GM18502 (cell line): ENCODE measurements at regions not wholly inside any gene's neighbourhood (a gene's known extent, or its start where the extent isn't known, plus 50 kb on each side); places are given as distances from the start of the nearest gene placed in this dataset.
"Not testable (repeated sequence)": the region's sequence is repeated elsewhere in the genome, so short reads cannot be mapped to it uniquely, and the experiment has no call there.

Experiments used
- ATAC-seq: cut with Tn5 transposase; IDR thresholded peaks from one replicate; pipeline ENCODE4 v1.9.1; 2021; ENCODE audit warnings: mild to moderate bottlenecking; ENCODE audit not compliant: unreplicated experiment, poor library complexity

- not testable (repeated sequence) for ATAC-seq
These were observed 477.3 kb upstream of the NUDT12 start for GRCh38 chr5:104039871-104040270.

DNA sequence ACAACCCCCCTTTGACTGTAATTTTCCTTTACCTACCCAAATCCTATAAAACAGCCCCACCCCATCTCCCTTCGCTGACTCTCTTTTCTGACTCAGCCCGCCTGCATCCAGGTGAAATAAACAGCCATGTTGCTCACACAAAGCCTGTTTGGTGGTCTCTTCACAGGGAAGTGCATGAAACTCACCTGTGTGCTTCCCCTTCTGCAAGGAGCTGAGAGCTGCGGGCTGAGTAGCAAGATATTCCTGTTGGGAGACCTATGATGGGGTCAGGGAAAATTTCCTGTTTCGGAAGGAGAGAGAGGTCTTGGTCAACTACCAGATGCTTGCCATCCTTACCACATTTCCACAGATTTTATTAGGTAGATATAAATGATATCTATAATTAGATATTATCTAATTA lies 474.5 kb upstream of the NUDT12 start:
- not testable (repeated sequence) for ATAC-seq

DNA sequence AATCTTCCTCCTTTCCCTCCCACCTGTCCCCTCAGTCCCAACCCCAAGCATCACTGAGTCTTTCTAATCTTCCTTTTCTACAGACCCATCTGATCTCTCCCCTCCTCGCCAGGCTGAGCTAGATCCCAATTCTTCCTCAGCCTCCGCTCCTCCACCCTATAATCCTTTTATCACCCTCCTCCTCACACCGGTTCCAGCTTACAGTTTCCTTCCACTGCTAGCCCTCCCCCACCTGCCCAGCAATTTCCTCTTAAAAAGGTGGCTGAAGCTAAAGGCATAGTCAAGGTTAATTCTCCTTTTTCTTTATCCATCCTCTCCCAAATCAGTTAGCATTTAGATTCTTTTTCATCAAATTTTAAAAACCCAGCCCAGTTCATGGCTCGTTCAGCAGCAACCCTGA lies 470.6 kb upstream of the NUDT12 start:
- ATAC-seq, result not testable (repeated sequence)

DNA sequence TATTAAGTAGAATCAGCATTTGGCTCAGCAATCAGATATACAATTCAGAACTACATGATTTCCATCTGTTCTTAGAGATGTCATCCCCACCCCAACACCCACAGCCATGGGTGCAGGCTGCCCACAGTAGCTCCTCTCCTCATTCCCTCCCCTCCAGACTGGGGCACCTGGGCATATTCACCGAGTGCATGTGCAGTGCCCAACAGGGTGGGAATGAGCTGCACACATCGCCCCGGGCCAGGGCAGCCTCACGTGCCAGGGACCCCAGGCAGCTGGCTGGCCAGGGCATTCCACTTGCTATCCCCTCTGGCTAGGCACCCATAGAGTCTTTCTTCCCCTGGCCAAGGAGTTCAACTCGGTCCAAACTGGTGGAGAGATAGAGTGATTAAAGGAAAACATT lies 461.9 kb upstream of the NUDT12 start:
- ATAC-seq, result no peak

DNA sequence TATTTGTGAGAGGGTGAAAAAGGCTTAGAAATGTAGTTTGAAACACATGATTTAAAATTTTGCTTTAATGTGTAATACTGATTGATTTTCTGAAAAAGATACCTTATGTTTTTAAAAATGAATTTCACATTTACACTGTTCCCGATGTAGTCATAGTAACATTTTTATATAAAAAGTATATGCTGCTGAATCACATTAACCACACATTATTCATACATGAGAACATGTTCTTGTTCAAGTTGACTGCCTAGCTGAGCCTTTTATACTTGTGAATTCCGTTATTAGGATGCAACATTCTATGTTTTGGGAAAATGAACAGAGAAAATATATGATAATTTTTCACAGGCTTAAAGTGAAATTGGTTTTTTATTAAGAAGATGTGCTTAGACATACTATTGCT lies 461.1 kb upstream of the NUDT12 start:
- no peak for ATAC-seq

GRCh38 chr5:104019956-104020355 lies 457.4 kb upstream of the NUDT12 start:
- no peak for ATAC-seq

GRCh38 chr5:104018299-104018698 lies 455.7 kb upstream of the NUDT12 start:
- ATAC-seq, result no peak

- ATAC-seq, result no peak
These were observed 454.1 kb upstream of the NUDT12 start for GRCh38 chr5:104016646-104017045.

DNA sequence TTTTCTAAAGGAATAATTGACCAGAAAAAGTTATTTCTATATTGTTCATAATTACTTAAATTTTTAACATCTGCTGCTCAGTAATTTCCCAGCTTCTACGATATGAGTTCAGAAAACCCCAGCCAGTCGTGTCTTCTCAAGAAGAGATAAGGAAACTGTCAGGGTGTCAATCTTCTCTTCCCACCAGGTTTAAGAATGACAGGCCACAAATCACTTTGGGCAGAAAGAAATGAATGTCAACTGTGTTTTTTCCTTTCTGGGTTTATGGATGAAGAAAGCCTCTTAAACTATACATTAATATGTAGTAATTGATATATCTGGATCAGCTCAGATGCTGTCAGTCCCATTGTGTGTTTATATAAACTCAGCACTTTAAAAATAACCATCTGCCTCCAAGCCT lies 453.2 kb upstream of the NUDT12 start:
- ATAC-seq, result no peak

DNA sequence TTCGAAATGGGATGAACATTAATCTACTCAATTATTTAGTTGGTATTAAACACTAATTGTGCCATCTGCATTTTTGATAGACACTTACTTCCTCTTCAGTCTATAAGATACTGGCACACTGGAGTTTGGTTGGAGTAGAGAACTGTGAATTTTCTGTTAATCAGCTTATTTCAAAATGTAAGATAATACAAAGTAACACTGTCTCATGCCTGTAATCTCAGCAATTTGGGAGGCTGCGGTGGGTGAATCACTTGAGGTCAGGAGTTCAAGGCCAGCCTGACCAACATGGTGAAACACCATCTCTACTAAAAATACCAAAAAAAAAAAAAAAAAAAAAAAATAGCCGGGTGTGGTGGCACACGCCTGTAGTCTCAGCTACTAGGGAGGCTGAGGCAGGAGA lies 440.2 kb upstream of the NUDT12 start:
- not testable (repeated sequence) for ATAC-seq

GRCh38 chr5:104001136-104001535 lies 438.5 kb upstream of the NUDT12 start:
- no peak for ATAC-seq

DNA sequence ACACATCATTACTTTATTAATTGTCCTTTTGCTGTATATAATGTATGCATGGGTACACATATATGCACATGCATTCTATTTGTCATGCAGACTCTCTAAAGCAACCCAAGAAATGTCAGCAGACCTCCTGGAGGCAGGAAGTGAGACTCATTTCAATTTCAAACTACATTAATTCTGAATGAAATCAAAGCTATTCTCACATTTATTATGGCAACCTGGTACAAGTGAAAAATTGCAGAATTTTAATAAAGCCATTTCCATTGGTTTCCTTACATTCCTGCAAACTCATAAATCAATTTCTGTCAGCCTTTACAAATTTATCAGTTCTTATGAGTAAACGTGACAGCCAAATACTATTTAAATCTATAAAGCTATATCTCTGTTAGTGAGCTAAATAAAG lies 430.4 kb upstream of the NUDT12 start:
- ATAC-seq, result no peak

GRCh38 chr5:103990064-103990463 lies 427.5 kb upstream of the NUDT12 start:
- ATAC-seq, result no peak

GRCh38 chr5:103981592-103981991 lies 419.0 kb upstream of the NUDT12 start:
- no peak for ATAC-seq

GRCh38 chr5:103973669-103974068 lies 411.1 kb upstream of the NUDT12 start:
- no peak for ATAC-seq

DNA sequence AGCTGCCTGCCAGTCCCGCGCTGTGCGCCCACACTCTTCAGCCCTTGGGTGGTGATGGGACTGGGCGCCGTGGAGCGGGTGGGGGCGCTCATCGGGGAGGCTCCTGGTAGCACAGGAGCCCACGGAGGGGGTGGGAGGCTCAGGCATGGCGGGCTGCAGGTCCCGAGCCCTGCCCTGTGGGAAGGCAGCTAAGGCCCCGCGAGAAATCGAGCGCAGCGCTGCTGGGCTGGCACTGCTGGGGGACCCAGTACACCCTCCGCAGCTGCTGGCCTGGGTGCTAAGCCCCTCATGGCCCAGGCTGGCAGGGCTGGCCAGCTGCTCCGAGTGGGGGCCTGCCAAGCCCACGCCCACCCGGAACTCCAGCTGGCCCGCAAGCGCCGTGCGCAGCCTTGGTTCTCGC lies 403.7 kb upstream of the NUDT12 start:
- ATAC-seq, result not testable (repeated sequence)

DNA sequence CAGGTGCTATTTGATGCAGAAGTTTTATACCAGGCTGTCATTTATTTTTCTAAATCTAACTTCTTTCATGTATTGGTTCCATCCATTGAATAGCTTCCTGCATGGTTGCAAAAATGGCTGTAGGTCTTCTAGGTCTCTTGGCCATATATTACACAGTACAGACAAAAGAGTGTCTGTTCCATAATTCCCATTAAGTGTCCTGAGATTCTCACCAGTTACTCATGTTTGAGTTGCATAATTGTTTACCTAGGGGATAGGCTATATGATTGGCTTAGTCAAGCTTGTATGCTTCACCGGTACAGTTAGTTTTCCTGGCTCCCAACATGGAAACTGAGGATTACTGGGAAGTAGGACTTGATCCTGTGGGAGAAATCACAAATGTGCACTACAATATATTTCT lies 399.4 kb upstream of the NUDT12 start:
- no peak for ATAC-seq

GRCh38 chr5:103953601-103954382 lies 391.2 kb upstream of the NUDT12 start:
- ATAC-seq, result no peak

DNA sequence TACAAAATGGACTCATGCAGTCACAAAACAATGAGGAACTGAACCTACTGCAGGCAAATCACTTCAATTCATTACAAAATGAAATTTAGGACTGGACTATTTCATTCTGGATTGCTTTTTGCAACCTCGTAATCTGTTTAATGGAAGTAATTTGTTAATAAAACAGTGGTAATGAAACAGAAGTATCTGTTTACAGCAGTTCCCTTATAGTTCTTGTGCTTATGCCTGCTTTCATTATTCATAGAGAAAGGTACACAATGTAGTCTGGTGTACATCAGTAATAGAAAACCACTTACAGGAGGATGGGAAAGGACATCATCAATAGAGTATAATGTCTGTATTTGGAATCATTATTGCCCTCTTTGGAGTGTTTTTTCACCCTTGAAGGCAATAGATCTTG lies 389.2 kb upstream of the NUDT12 start:
- ATAC-seq, result no peak

- ATAC-seq, result no peak
These were observed 380.6 kb upstream of the NUDT12 start for GRCh38 chr5:103943230-103943629.

- ATAC-seq, result no peak
These were observed 380.1 kb upstream of the NUDT12 start for GRCh38 chr5:103942587-103943186.

DNA sequence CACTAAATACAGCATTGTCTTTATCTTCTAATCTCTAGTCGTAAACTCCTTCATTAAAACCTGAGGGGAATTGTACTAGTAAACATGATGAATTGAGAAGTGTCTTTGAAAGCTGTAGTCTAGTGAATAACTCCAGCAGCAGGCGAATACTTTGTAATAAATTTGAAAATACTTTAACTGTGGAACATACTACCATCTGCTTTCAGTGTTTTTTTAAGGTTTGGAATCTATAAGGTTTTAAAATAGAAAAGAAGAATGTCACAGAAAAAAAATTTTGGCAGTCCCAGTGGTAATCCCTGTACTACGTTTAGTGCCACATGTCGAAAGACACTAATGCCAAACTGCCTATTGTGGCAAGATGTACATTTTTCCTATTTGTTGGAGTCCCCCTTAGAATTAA lies 379.0 kb upstream of the NUDT12 start:
- no peak for ATAC-seq
